ENCODE measurements at regions not wholly inside any gene's neighbourhood (a gene's known extent, or its start where the extent isn't known, plus 50 kb on each side); places are given as distances from the start of the nearest gene placed in this dataset.

GRCh38 chr3:40652072-40652471, 127.3 kb downstream of the ZNF621 start:
- Histone ChIP-seq H3K4me3 (replicated peaks in 1 of 4; ENCODE audit: control extremely low read depth in 1 of 4, insufficient read depth in 1 of 4, low read depth in 3 of 4, low read length in 4 of 4) (no peak overlapping the region), H3K9ac (ENCODE audit: insufficient read depth, low read length) (no peak overlapping the region), H3K9me3 (ENCODE audit: control insufficient read depth, insufficient read depth, low read depth, low read length) (no peaks in the 10 kb centered on the region), H3K27me3 (ENCODE audit: control insufficient read depth, insufficient read depth, low read length) (no peaks in the 10 kb centered on the region), H3K27ac (ENCODE audit: insufficient read depth, low read length) (no peak overlapping the region), H2AFZ (ENCODE audit: low read length) (no peak overlapping the region), H3K4me1 (ENCODE audit: control insufficient read depth, extremely low read depth, insufficient read depth, low read length) (no peaks in the 10 kb centered on the region), H3K4me2 (ENCODE audit: extremely low read depth, insufficient read depth, low read length) (no peak overlapping the region), H4K20me1 (ENCODE audit: control insufficient read depth, extremely low read depth, insufficient read depth, low read length) (no peaks in the 10 kb centered on the region), H3K36me3 (ENCODE audit: control insufficient read depth, insufficient read depth, low read length) (no peaks in the 10 kb centered on the region), H3K79me2 (ENCODE audit: control insufficient read depth, insufficient read depth, low read length) (no peaks in the 10 kb centered on the region)
- TF ChIP-seq CTCF (conservative IDR thresholded peaks at IDR 0.05 in 1 of 2, IDR thresholded peaks at IDR 0.05 in 1 of 2; ENCODE audit: low read depth in 1 of 2, low read length in 2 of 2) (no peak), EZH2 (IDR thresholded peaks at IDR 0.05; ENCODE audit: low read length, missing control alignments) (no peak)
- DNase-seq (ENCODE audit: low read depth in 2 of 2), result no peak

GRCh38 chr3:40653001-40653400, 128.2 kb downstream of the ZNF621 start:
- no peaks in the 10 kb centered on the region for H3K36me3 ChIP-seq (ENCODE audit: control insufficient read depth, insufficient read depth, low read length)
- no peak overlapping the region for H3K4me3 ChIP-seq (replicated peaks in 1 of 4; ENCODE audit: control extremely low read depth in 1 of 4, insufficient read depth in 1 of 4, low read depth in 3 of 4, low read length in 4 of 4)
- no peaks in the 10 kb centered on the region for H3K4me1 ChIP-seq (ENCODE audit: control insufficient read depth, extremely low read depth, insufficient read depth, low read length)
- no peak overlapping the region for H2AFZ ChIP-seq (ENCODE audit: low read length)
- no peaks in the 10 kb centered on the region for H3K27me3 ChIP-seq (ENCODE audit: control insufficient read depth, insufficient read depth, low read length)
- no peak overlapping the region for H3K4me2 ChIP-seq (ENCODE audit: extremely low read depth, insufficient read depth, low read length)
- H3K27ac ChIP-seq (ENCODE audit: insufficient read depth, low read length), result no peak overlapping the region
- no peaks in the 10 kb centered on the region for H4K20me1 ChIP-seq (ENCODE audit: control insufficient read depth, extremely low read depth, insufficient read depth, low read length)
- H3K79me2 ChIP-seq (ENCODE audit: control insufficient read depth, insufficient read depth, low read length), result no peaks in the 10 kb centered on the region
- DNase-seq (ENCODE audit: low read depth in 2 of 2), result no peak
- TF ChIP-seq CTCF (conservative IDR thresholded peaks at IDR 0.05 in 1 of 2, IDR thresholded peaks at IDR 0.05 in 1 of 2; ENCODE audit: low read depth in 1 of 2, low read length in 2 of 2) (no peak), EZH2 (IDR thresholded peaks at IDR 0.05; ENCODE audit: low read length, missing control alignments) (no peak)
- H3K9ac ChIP-seq (ENCODE audit: insufficient read depth, low read length), result no peak overlapping the region
- H3K9me3 ChIP-seq (ENCODE audit: control insufficient read depth, insufficient read depth, low read depth, low read length), result no peaks in the 10 kb centered on the region

GRCh38 chr3:40653878-40654277, 129.1 kb downstream of the ZNF621 start:
- H3K36me3 ChIP-seq (ENCODE audit: control insufficient read depth, insufficient read depth, low read length), result no peaks in the 10 kb centered on the region
- no peaks in the 10 kb centered on the region for H3K27me3 ChIP-seq (ENCODE audit: control insufficient read depth, insufficient read depth, low read length)
- DNase-seq (ENCODE audit: low read depth in 2 of 2), result no peak
- no peaks in the 10 kb centered on the region for H3K79me2 ChIP-seq (ENCODE audit: control insufficient read depth, insufficient read depth, low read length)
- H2AFZ ChIP-seq (ENCODE audit: low read length), result no peak overlapping the region
- no peaks in the 10 kb centered on the region for H4K20me1 ChIP-seq (ENCODE audit: control insufficient read depth, extremely low read depth, insufficient read depth, low read length)
- no peaks in the 10 kb centered on the region for H3K9me3 ChIP-seq (ENCODE audit: control insufficient read depth, insufficient read depth, low read depth, low read length)
- TF ChIP-seq CTCF (conservative IDR thresholded peaks at IDR 0.05 in 1 of 2, IDR thresholded peaks at IDR 0.05 in 1 of 2; ENCODE audit: low read depth in 1 of 2, low read length in 2 of 2) (no peak), EZH2 (IDR thresholded peaks at IDR 0.05; ENCODE audit: low read length, missing control alignments) (no peak)
- no peak overlapping the region for H3K27ac ChIP-seq (ENCODE audit: insufficient read depth, low read length)
- no peaks in the 10 kb centered on the region for H3K4me1 ChIP-seq (ENCODE audit: control insufficient read depth, extremely low read depth, insufficient read depth, low read length)
- H3K4me2 ChIP-seq (ENCODE audit: extremely low read depth, insufficient read depth, low read length), result no peak overlapping the region
- no peak overlapping the region for H3K9ac ChIP-seq (ENCODE audit: insufficient read depth, low read length)
- no peak overlapping the region for H3K4me3 ChIP-seq (replicated peaks in 1 of 4; ENCODE audit: control extremely low read depth in 1 of 4, insufficient read depth in 1 of 4, low read depth in 3 of 4, low read length in 4 of 4)

All from fibroblast of lung (primary cell).